Inflammatory macrophage treated with lipopolysaccharide for 4 hours (primary cell): ENCODE measurements at regions not wholly inside any gene's neighbourhood (a gene's known extent, or its start where the extent isn't known, plus 50 kb on each side); places are given as distances from the start of the nearest gene placed in this dataset.
"Not testable (repeated sequence)": the region's sequence is repeated elsewhere in the genome, so short reads cannot be mapped to it uniquely, and the experiment has no call there.

Experiments used
- DNase-seq: peaks from one replicate; pipeline ENCODE4 v3.0.0-alpha.2; 2020

- DNase-seq: no peak
These were observed 542.4 kb upstream of the RGMB start for GRCh38 chr5:98231089-98231488.

- DNase-seq: not testable (repeated sequence)
These were observed 535.7 kb upstream of the RGMB start for GRCh38 chr5:98237794-98238193.

GRCh38 chr5:98243972-98244371, 529.5 kb upstream of the RGMB start:
- DNase-seq: no peak

GRCh38 chr5:98248949-98249348, 524.5 kb upstream of the RGMB start:
- no peak for DNase-seq

- no peak for DNase-seq
These were observed 514.5 kb upstream of the RGMB start for GRCh38 chr5:98258939-98259338.

GRCh38 chr5:98259595-98259994, 513.9 kb upstream of the RGMB start:
- DNase-seq: no peak

GRCh38 chr5:98263084-98263483, 510.4 kb upstream of the RGMB start:
- DNase-seq: no peak

- DNase-seq: no peak
These were observed 505.2 kb upstream of the RGMB start for GRCh38 chr5:98268162-98268860.

- DNase-seq: no peak
These were observed 497.5 kb upstream of the RGMB start for GRCh38 chr5:98275980-98276379.

GRCh38 chr5:98282521-98282920, 490.9 kb upstream of the RGMB start:
- no peak for DNase-seq

GRCh38 chr5:98292496-98292895, 481.0 kb upstream of the RGMB start:
- DNase-seq: no peak

GRCh38 chr5:98296426-98296825, 477.0 kb upstream of the RGMB start:
- no peak for DNase-seq

GRCh38 chr5:98299435-98299834, 474.0 kb upstream of the RGMB start:
- DNase-seq: no peak

GRCh38 chr5:98301547-98301946, 471.9 kb upstream of the RGMB start:
- DNase-seq: no peak

GRCh38 chr5:98307811-98308210, 465.7 kb upstream of the RGMB start:
- no peak for DNase-seq

- no peak for DNase-seq
These were observed 465.2 kb upstream of the RGMB start for GRCh38 chr5:98308231-98308630.

GRCh38 chr5:98308960-98309359, 464.5 kb upstream of the RGMB start:
- DNase-seq: no peak

- peak; percentile 37 for DNase-seq
These were observed 463.5 kb upstream of the RGMB start for GRCh38 chr5:98309785-98310598.

GRCh38 chr5:98314292-98314691, 459.2 kb upstream of the RGMB start:
- no peak for DNase-seq

GRCh38 chr5:98318386-98318785, 455.1 kb upstream of the RGMB start:
- no peak for DNase-seq

GRCh38 chr5:98319299-98320011, 454.0 kb upstream of the RGMB start:
- no peak for DNase-seq

GRCh38 chr5:98320343-98320742, 453.1 kb upstream of the RGMB start:
- DNase-seq: no peak

GRCh38 chr5:98321361-98321760, 452.1 kb upstream of the RGMB start:
- no peak for DNase-seq

- not testable (repeated sequence) for DNase-seq
These were observed 448.3 kb upstream of the RGMB start for GRCh38 chr5:98325187-98325586.
